ENCODE measurements at regions not wholly inside any gene's neighbourhood (a gene's known extent, or its start where the extent isn't known, plus 50 kb on each side); places are given as distances from the start of the nearest gene placed in this dataset.

GRCh38 chr9:28720746-28721145, 1147.5 kb upstream of the C9orf72 start:
- DNase-seq, result no peak

GRCh38 chr9:28730111-28730510, 1156.8 kb upstream of the C9orf72 start:
- TF ChIP-seq CTCF (IDR thresholded peaks at IDR 0.05; ENCODE audit: low read depth, low read length), result no peak
- Histone ChIP-seq H3K27me3 (no peaks in the 10 kb centered on the region), H3K4me1 (peaks cover 3% of the 10 kb centered on the region)

More at GRCh38 chr9:28720746-28721145, 1147.5 kb upstream of the C9orf72 start:
- no peaks in the 10 kb centered on the region for H3K9me3 ChIP-seq
- no peaks in the 10 kb centered on the region for H3K36me3 ChIP-seq
- no peaks in the 10 kb centered on the region; the same call in 1 of the 2 replicates for H3K4me1 ChIP-seq
- H3K27me3 ChIP-seq, result no peaks in the 10 kb centered on the region
- TF ChIP-seq CTCF (IDR thresholded peaks at IDR 0.05; ENCODE audit: low read depth, low read length), result no peak
- H3K4me3 ChIP-seq (ENCODE audit: low read depth, low read length), result no peak overlapping the region

GRCh38 chr9:28735738-28736342, 1162.6 kb upstream of the C9orf72 start:
- H3K4me3 ChIP-seq (ENCODE audit: low read depth, low read length), result no peak overlapping the region
- TF ChIP-seq CTCF (IDR thresholded peaks at IDR 0.05; ENCODE audit: low read depth, low read length), result no peak

More at GRCh38 chr9:28730111-28730510, 1156.8 kb upstream of the C9orf72 start:
- DNase-seq, result no peak
- Histone ChIP-seq H3K4me3 (ENCODE audit: low read depth, low read length) (no peak overlapping the region), H3K36me3 (no peaks in the 10 kb centered on the region), H3K9me3 (no peaks in the 10 kb centered on the region)

GRCh38 chr9:28741459-28741858, 1168.2 kb upstream of the C9orf72 start:
- no peaks in the 10 kb centered on the region for H3K9me3 ChIP-seq
- TF ChIP-seq CTCF (IDR thresholded peaks at IDR 0.05; ENCODE audit: low read depth, low read length), result no peak

More at GRCh38 chr9:28735738-28736342, 1162.6 kb upstream of the C9orf72 start:
- no peak for DNase-seq
- H3K36me3 ChIP-seq, result no peaks in the 10 kb centered on the region
- peaks cover 3% of the 10 kb centered on the region for H3K4me1 ChIP-seq
- H3K9me3 ChIP-seq, result no peaks in the 10 kb centered on the region
- no peaks in the 10 kb centered on the region for H3K27me3 ChIP-seq

GRCh38 chr9:28747351-28747985, 1174.2 kb upstream of the C9orf72 start:
- peak; percentile 16 for DNase-seq
- no peak for TF ChIP-seq CTCF (IDR thresholded peaks at IDR 0.05; ENCODE audit: low read depth, low read length)
- no peaks in the 10 kb centered on the region for H3K9me3 ChIP-seq
- no peaks in the 10 kb centered on the region for H3K27me3 ChIP-seq
- no peaks in the 10 kb centered on the region for H3K36me3 ChIP-seq
- H3K4me3 ChIP-seq (ENCODE audit: low read depth, low read length), result no peak overlapping the region
- H3K4me1 ChIP-seq, result peaks cover 4% of the 10 kb centered on the region; the same call in 1 of the 2 replicates

More at GRCh38 chr9:28741459-28741858, 1168.2 kb upstream of the C9orf72 start:
- no peaks in the 10 kb centered on the region for H3K4me1 ChIP-seq
- no peaks in the 10 kb centered on the region for H3K36me3 ChIP-seq
- no peak for DNase-seq
- no peak overlapping the region for H3K4me3 ChIP-seq (ENCODE audit: low read depth, low read length)
- no peaks in the 10 kb centered on the region for H3K27me3 ChIP-seq

GRCh38 chr9:28750136-28750535, 1176.9 kb upstream of the C9orf72 start:
- Histone ChIP-seq H3K27me3 (no peaks in the 10 kb centered on the region), H3K4me1 (peaks cover 4% of the 10 kb centered on the region; the same call in 1 of the 2 replicates), H3K36me3 (no peaks in the 10 kb centered on the region), H3K4me3 (ENCODE audit: low read depth, low read length) (no peak overlapping the region), H3K9me3 (no peaks in the 10 kb centered on the region)
- TF ChIP-seq CTCF (IDR thresholded peaks at IDR 0.05; ENCODE audit: low read depth, low read length), result no peak
- DNase-seq, result no peak
